Stimulated activated CD4-positive, alpha-beta T cell treated with anti-CD3 and anti-CD28 coated beads, Interleukin-2, amount 100 ng/mL, for 24 hours (primary cell): ENCODE measurements at regions not wholly inside any gene's neighbourhood (a gene's known extent, or its start where the extent isn't known, plus 50 kb on each side); places are given as distances from the start of the nearest gene placed in this dataset.

Experiments used
- DNase-seq, 2 donors: peaks; one replicate each; pipeline ENCODE4 v3.0.0-alpha.2; 2020

DNA sequence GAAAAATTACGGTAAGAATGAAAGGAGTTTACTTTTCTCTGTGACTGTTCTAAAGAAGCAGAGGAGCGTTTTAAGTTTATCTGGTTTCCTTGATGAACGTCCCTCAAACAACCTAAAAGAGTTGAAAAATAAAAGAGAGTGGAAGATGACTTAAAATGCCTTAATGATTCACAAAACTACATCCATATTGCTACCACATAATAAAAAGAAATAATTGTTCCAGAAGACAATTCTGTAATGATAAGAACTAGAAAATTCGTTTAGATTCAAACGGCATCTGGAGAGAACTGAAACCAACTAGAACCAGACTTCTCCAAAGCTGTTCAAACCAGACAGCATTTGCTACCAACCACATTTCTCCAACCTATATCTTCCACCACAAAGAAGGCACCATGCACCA is 68.1 kb downstream of the TEKT4 start:
- no peak for DNase-seq

DNA sequence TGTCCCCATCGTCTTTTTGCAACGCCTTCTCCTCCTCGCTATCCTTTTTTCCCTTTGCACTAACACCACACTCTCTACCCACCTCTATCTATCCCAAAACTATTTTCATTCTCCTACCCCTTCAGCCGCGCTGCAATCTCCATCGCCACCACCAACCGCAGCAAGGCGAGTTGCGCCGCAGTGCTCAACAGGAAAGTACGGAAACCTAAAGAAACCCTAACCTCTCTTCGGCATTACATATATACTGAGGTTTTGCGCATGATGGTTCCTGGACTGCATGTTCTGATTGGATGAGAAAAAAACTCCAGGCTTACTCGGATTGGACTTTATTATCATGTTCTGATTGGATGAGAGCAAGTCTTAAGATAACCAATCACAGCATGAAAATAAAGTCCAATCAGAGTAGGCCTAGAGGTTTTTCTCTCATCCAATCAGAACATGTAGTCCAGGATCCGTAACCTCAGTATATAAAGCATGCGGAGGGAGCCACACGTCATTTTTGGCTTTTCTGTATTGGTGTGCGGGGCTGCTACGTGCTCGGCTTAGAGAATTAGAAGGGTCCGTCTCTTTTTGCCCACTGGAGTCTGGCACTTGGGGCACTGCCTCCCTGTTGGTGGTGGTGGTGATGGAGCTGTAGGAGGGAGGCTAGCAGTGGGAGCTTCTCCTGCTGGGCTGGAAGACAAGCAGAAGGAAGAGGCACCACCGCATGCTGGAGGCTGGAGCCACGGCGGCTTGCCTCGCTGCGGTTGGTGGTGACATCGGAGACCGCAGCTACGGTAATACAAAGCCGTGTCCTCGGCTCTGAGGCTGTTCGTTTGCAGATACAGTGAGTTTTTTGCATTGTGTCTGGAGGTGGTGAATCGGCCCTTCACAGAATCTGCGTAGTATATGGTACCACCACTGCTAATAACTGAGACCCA is 76.1 kb downstream of the TEKT4 start:
- no peak for DNase-seq

DNA sequence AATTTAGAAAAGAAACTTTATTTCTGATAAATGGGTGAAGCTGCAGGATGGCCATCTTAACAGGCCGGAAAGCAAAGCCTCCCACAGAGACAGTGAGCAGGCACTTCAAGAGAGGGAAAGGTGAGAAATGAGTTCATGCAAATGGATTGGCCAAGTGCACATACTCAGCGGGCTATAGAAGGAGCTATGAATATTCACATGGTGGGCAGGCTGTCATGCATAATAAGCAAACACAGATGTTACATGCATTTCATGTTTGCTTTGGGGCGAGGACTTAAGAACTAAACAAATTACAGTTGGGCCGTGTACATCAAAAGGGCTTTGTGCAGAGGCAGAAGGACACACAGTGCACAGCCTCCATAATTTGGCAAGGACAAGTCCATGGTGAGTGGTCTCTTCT is 69.8 kb upstream of the MAL start:
- DNase-seq: no peak

DNA sequence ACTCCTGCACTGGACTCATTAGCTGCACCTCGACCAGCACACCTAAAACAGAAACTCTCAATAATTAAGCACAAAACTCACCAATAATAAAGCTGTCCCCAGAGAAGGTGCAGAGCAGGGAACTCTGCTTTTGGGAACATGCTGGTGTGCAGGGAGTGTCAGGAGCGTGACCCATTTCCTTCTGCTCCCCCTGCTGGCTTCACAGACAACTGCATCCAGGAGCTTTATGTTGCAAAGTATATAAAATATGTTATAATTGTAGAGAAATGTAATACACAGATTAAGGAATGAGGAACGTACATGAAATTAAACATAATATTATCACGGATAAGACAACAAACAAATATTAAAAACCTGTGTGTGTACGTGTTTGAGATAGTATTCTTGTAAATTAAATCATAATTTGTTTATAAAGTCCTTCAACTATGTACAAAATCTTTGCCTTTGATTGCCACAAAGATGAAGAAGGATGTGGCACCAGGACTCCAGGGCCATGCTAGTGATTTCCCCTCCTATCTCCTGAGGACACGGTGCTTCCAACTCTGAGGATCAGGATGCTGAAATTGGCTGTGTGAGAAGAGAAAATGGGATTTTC is 68.6 kb upstream of the MAL start:
- DNase-seq: peak; percentile 46 to 57

DNA sequence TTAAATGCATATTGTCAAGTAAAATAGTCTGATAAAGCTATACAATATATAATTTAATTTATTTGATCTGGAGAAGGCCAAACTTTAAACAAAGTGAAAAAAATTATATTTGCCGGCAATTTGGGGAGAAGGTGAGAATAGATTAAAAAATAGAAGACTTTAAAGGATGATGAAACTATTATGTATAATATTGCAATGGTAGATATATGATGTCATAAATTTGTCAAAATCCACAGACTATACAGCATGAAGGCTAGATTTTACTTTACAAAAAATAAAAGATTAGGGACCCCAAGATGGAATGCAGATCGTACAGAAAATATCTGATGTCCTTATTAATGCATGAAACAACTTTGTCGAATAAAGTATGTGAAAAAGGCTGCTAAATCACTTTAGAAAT is 67.3 kb upstream of the MAL start:
- DNase-seq: no peak

DNA sequence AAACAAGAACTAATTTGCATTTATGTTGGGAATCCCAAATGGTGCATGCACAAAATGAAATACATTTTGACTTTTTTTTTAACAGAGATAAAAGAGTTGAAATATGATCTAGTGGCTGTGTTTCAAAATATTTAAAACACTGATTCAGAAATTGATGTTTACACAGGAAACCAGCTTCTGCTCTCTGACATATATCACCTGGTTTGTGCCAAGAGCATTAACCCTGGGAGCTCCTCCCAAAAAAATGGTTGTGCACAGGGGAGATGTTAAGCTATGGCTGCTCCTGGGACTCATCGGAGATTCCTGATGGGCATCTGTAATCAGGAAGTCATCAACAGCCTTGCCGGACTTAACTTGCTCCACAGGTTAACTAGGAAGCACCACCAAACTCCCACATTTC is 65.2 kb upstream of the MAL start:
- DNase-seq: no peak

DNA sequence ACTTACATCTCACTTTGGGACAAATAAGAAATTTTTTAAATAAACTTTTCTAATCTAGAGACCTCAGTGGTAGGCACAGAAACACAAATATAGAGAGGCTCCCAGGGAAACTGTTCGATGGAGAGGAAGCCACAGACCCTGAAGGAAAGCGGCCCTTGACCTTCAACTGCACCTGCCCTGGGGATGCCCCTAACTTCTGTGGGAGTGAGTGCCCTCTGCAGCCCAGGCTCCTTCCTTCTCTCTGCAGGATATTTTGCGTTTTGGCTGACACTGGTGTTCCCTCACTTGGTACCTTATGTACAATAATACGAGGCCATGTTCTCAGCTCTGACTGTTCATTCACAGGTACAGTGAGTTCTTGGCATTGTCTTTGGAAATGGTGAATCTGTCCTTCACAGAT is 64.8 kb upstream of the MAL start:
- DNase-seq: no peak

DNA sequence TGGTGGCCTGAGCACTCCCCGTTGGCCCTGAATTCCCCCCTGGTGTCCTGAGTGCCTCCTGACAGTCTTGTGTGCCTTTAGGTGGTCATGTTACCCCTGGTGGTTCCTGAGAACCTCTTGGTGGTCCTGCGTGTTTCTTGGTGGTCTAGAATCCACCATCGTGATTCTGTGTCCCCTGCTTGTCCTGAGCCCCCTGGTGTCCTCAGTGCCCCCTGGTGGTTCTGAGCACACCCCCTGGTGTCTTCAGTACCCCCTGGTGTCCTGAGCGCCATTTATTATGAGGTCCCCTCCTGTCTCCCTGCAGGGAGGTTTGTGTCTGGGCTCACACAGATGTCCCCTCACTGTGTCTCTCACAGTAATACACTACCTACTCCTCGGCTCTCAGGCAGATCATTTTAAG is 61.3 kb upstream of the MAL start:
- DNase-seq: no peak

DNA sequence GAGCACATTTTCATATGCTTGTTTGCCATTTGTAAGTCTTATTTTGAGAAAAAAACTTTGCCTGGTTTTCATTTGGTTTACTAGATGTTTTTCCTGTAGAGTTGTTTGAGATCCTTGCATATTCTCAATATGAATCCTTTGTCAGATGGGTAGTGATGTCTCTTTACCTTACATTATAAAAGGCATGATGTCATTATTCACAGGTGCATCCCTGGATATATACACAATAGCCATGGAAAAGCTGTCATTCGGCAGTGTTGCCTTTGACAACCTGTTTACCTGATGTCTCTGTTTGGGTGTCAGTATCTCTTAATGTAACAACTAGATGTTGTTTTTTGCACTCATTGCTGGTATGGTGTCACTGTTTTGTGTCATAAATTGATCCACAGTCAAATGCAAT is 58.8 kb upstream of the MAL start:
- DNase-seq: no peak

DNA sequence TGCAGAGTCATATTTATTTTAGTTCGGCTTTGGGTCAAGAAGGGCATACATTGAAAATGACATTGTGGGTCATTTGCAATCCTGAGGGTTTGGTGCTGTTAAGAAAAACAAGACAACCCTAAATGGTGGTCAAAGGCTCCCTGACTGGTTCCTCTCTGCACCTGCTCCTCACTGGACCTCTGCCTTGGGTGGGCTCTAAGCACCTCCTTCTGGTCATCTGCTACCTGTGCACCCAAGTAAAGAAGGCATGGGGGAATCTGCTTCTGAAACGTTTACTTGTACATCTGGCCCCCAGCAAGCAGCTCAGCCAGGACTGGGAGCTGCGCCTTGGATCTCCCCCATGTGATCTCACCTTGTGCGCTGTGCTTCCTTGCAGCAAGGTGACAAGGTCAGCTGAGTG is 55.2 kb upstream of the MAL start:
- DNase-seq: no peak
